Fibroblast of lung (primary cell): ENCODE measurements at regions not wholly inside any gene's neighbourhood (a gene's known extent, or its start where the extent isn't known, plus 50 kb on each side); places are given as distances from the start of the nearest gene placed in this dataset.

ENCODE experiments used
- DNase-seq, 2 donors: peaks; one replicate each; pipeline versions ENCODE4 v3.0.0 to v3.0.0-alpha.2; 2010; ENCODE audit warnings: low read depth in 2 of 2
- H2AFZ ChIP-seq: 2 replicates; pipeline ENCODE4 v1.5.1; 2012; ENCODE audit warnings: low read length, control low read depth, inconsistent platforms
- H3K27ac ChIP-seq: 2 replicates; pipeline ENCODE4 v1.5.1; 2011; ENCODE audit warnings: low read length, control low read depth; ENCODE audit not compliant: insufficient read depth
- H3K27me3 ChIP-seq: 2 replicates; pipeline ENCODE4 v1.5.1; 2011; ENCODE audit warnings: mild to moderate bottlenecking, low read length; ENCODE audit not compliant: control insufficient read depth, insufficient read depth
- H3K36me3 ChIP-seq: 2 replicates; pipeline ENCODE4 v1.5.1; 2011; ENCODE audit warnings: low read length; ENCODE audit not compliant: control insufficient read depth, insufficient read depth
- H3K4me1 ChIP-seq: 2 replicates; pipeline ENCODE4 v1.5.1; 2011; ENCODE audit warnings: low read length; ENCODE audit not compliant: control insufficient read depth, insufficient read depth; ENCODE audit errors: extremely low read depth
- H3K4me2 ChIP-seq: 2 replicates; pipeline ENCODE4 v1.5.1; 2011; ENCODE audit warnings: low read length, control low read depth; ENCODE audit not compliant: insufficient read depth; ENCODE audit errors: extremely low read depth
- H3K4me3 ChIP-seq, 4 experiments: fragments of 200-600 bp in 1 of 4; sonication (generic) in 1 of 4; replicated peaks in 1 of 4; 2 replicates each; pipeline ENCODE4 v1.5.1; 2011 to 2016; ENCODE audit warnings: low read length in 4 of 4, low read depth in 3 of 4, mild to moderate bottlenecking in 3 of 4, control low read depth in 2 of 4, inconsistent platforms in 1 of 4, mixed read lengths in 1 of 4; ENCODE audit not compliant: insufficient read depth in 1 of 4; ENCODE audit errors: control extremely low read depth in 1 of 4
- H3K79me2 ChIP-seq: 2 replicates; pipeline ENCODE4 v1.5.1; 2012; ENCODE audit warnings: mild to moderate bottlenecking, low read length, inconsistent platforms; ENCODE audit not compliant: control insufficient read depth, insufficient read depth
- H3K9ac ChIP-seq: 2 replicates; pipeline ENCODE4 v1.5.1; 2011; ENCODE audit warnings: mild to moderate bottlenecking, low read length, control low read depth; ENCODE audit not compliant: insufficient read depth
- H3K9me3 ChIP-seq: 2 replicates; pipeline ENCODE4 v1.5.1; 2012; ENCODE audit warnings: low read depth, low read length; ENCODE audit not compliant: control insufficient read depth, insufficient read depth
- H4K20me1 ChIP-seq: 2 replicates; pipeline ENCODE4 v1.5.1; 2011; ENCODE audit warnings: low read length; ENCODE audit not compliant: control insufficient read depth, insufficient read depth; ENCODE audit errors: extremely low read depth
- EZH2 ChIP-seq: IDR thresholded peaks from 2 replicates; pipeline ENCODE4 v1.5.1; 2012; ENCODE audit warnings: low read length, control low read depth, mild to moderate bottlenecking; ENCODE audit errors: missing control alignments
- TF ChIP-seq, protein P1 (sequence below), 2 donors: IDR thresholded peaks in 1 of 2; conservative IDR thresholded peaks in 1 of 2; 1 replicate in 1 of 2; 2 replicates in 1 of 2; pipeline ENCODE4 v1.5.1; 2011 to 2012; ENCODE audit warnings: low read length in 2 of 2, control low read depth in 1 of 2, inconsistent platforms in 1 of 2, low read depth in 1 of 2, mild to moderate bottlenecking in 1 of 2

DNA sequence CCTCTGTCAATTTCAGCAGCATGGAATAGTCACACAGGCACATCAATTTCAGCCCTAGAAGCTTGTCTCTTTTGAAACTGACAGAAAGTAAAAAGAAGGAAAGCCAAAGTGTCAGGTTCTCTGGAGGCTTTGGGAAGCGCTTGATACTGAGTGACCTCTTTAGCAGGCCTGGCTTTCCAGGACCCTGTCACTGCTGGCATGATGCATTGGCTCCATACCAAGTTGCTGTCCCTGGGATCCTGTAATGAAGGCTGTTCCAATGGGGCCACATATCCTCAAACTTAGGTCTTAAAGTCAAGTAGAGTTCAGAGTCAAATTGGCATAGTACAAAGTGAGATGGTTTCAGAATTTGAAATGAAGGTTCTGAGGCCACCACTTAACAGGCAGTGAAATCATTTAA is 640.9 kb downstream of the SQOR start:
- no peaks in the 10 kb centered on the region for H3K27me3 ChIP-seq
- H3K9ac ChIP-seq = no peak overlapping the region
- TF ChIP-seq, protein P1, sequence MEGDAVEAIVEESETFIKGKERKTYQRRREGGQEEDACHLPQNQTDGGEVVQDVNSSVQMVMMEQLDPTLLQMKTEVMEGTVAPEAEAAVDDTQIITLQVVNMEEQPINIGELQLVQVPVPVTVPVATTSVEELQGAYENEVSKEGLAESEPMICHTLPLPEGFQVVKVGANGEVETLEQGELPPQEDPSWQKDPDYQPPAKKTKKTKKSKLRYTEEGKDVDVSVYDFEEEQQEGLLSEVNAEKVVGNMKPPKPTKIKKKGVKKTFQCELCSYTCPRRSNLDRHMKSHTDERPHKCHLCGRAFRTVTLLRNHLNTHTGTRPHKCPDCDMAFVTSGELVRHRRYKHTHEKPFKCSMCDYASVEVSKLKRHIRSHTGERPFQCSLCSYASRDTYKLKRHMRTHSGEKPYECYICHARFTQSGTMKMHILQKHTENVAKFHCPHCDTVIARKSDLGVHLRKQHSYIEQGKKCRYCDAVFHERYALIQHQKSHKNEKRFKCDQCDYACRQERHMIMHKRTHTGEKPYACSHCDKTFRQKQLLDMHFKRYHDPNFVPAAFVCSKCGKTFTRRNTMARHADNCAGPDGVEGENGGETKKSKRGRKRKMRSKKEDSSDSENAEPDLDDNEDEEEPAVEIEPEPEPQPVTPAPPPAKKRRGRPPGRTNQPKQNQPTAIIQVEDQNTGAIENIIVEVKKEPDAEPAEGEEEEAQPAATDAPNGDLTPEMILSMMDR (conservative IDR thresholded peaks at IDR 0.05 in 1 of 2, IDR thresholded peaks at IDR 0.05 in 1 of 2; ENCODE audit: low read depth in 1 of 2, low read length in 2 of 2) = no peak
- no peak for TF ChIP-seq EZH2

DNA sequence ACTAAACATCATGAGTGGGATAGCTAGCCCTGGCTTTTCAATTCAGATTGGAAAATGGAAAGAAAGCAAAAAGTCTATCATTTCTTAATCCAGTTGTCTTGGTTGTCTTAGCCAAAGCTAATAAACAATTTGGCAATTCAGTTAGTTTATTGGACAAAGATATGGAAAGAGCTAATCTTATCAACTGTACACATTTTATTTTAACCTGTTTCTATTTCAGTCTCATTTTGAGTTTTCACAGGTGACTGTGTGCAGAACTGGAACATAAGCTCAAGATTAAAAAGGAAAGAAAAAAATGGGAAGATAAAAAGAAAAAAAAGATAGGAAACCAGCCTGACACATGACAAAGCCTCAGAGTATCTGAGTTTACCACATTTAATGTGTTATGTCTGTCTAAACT is 642.6 kb downstream of the SQOR start:
- TF ChIP-seq, protein P1 (conservative IDR thresholded peaks at IDR 0.05 in 1 of 2, IDR thresholded peaks at IDR 0.05 in 1 of 2; ENCODE audit: low read depth in 1 of 2, low read length in 2 of 2) = no peak
- no peak for TF ChIP-seq EZH2
- no peak overlapping the region for H2AFZ ChIP-seq
- no peak overlapping the region for H3K27ac ChIP-seq
- no peaks in the 10 kb centered on the region for H3K36me3 ChIP-seq
- no peak overlapping the region for H3K4me3 ChIP-seq
- H3K9me3 ChIP-seq = no peaks in the 10 kb centered on the region
- H3K79me2 ChIP-seq = no peaks in the 10 kb centered on the region
- H3K27me3 ChIP-seq = no peaks in the 10 kb centered on the region
- DNase-seq = no peak
- no peak overlapping the region for H3K9ac ChIP-seq
- H3K4me2 ChIP-seq = no peak overlapping the region
- H4K20me1 ChIP-seq = no peaks in the 10 kb centered on the region
- H3K4me1 ChIP-seq = no peaks in the 10 kb centered on the region

More for the DNA sequence above, 640.9 kb downstream of the SQOR start:
- no peaks in the 10 kb centered on the region for H3K4me1 ChIP-seq
- no peak overlapping the region for H3K4me2 ChIP-seq
- no peaks in the 10 kb centered on the region for H3K36me3 ChIP-seq
- no peaks in the 10 kb centered on the region for H4K20me1 ChIP-seq
- no peak overlapping the region for H3K27ac ChIP-seq
- H2AFZ ChIP-seq = no peak overlapping the region
- no peaks in the 10 kb centered on the region for H3K9me3 ChIP-seq
- H3K79me2 ChIP-seq = no peaks in the 10 kb centered on the region
- no peak for DNase-seq
- no peak overlapping the region for H3K4me3 ChIP-seq

DNA sequence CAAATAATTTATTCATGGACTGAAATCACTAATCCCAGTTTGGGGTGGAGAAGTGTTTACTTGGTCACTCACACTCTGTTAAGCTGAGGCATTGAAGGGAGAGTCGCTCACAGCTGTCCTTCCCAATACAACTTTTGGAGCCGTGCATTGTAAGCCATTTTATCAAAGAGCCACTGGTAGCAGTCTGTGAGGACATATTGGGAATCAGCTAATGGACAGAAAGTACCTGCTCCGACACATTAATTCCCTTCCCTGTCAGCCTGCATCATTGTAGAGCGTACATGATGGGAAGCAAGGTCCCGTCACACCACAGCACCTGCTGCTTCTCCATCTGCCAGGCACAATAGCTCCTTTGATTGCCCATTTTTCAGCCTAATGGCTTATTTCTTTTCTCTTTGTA is 643.2 kb downstream of the SQOR start:
- Histone ChIP-seq H3K27me3 (no peaks in the 10 kb centered on the region), H3K36me3 (no peaks in the 10 kb centered on the region), H3K27ac (no peak overlapping the region), H3K4me3 (no peak overlapping the region), H3K4me1 (no peaks in the 10 kb centered on the region), H3K9ac (no peak overlapping the region), H3K79me2 (no peaks in the 10 kb centered on the region), H3K4me2 (no peak overlapping the region), H4K20me1 (no peaks in the 10 kb centered on the region), H2AFZ (no peak overlapping the region), H3K9me3 (no peaks in the 10 kb centered on the region)
- DNase-seq = no peak
- TF ChIP-seq, protein P1 (conservative IDR thresholded peaks at IDR 0.05 in 1 of 2, IDR thresholded peaks at IDR 0.05 in 1 of 2; ENCODE audit: low read depth in 1 of 2, low read length in 2 of 2) = no peak
- no peak for TF ChIP-seq EZH2
